ENCODE measurements at regions not wholly inside any gene's neighbourhood (a gene's known extent, or its start where the extent isn't known, plus 50 kb on each side); places are given as distances from the start of the nearest gene placed in this dataset.

GRCh38 chr3:157785102-157785826 lies 282.0 kb upstream of the VEPH1 start:
- TF ChIP-seq CTCF (IDR thresholded peaks at IDR 0.05; ENCODE audit: low read depth, low read length, poor library complexity, severe bottlenecking) (no peak), EZH2phosphoT487 (IDR thresholded peaks at IDR 0.05; ENCODE audit: borderline replicate concordance, low read length) (no peak)
